NCI-H774 (cell line): ENCODE measurements at regions not wholly inside any gene's neighbourhood (a gene's known extent, or its start where the extent isn't known, plus 50 kb on each side); places are given as distances from the start of the nearest gene placed in this dataset.

Experiments
- DNase-seq: peaks from one replicate; lab custom pipeline; 2025; lab: John Stamatoyannopoulos, UW

DNA sequence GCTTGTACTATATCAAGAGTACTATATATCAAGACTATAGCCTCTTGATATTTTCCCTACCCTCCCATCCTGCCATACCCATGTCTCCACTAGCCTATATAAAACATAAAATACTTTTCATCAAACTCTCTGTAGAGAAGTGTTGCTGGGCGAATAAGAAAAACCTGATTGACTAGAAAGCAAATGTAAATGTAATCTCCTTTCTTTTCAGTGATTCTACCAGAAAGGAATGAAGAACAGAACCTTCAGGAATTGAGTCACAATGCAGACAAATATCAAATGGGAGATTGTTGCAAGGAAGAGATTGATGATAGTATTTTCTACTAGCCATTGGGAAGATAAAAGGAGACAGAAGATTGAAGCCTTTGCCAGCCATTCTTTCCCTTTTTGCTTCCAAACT lies 89.2 kb downstream of the KCNRG start:
- DNase-seq = no peak

DNA sequence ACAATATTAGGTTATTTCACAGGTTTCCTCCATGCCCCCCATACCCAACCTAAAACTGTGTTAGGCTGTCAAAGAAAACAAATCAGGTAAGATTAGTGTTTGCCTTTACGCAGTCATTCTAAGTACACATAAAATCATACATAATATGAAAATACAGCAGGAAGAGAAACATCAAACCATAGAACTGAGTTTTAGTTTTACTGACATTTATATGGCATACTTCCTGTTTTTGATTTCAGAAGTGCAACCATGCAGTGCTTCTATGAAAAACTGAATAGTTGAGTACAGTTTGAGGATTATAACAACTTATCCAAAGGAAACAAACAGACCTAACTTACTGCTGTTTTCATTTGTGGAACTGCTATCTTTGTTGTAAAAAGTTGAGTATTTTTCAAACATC lies 91.3 kb downstream of the KCNRG start:
- no peak for DNase-seq

DNA sequence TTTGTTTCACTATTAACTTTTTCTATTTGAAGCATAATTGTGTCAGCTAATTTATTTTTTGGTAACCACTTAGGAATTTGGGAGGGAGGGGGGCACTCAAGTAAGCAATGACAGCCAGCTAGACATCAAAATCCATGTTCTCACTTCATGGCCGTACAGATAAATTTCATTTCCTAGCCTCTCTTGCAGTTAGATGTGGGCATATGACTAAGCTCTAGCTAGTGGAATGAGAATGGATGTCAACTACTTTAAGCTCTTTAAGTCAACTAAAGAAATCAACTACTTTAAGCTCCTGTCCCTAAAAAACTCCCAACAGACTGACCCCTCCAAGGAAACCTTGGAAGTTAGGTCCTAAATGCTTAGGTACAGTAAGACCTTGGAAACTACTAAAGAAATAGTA lies 92.0 kb downstream of the KCNRG start:
- DNase-seq = no peak

DNA sequence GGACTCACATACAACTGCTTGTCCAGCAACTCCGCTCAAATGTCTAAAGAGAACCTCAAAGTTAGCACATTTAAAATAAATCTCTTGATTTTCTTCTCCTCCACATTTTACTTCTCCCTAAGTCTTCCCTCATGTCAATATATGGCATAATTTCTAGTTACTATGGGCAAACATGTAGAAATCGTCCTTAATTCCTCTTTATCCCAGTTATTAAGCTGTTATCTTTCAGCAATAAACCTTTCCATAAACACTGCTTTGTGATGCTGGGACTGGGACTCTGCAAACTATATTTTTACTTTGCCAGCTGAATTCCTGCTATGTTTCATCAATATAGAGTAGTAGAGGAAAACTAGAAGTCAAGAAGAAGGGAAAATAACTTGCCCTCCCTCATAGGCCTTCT lies 99.7 kb downstream of the KCNRG start:
- DNase-seq = no peak

DNA sequence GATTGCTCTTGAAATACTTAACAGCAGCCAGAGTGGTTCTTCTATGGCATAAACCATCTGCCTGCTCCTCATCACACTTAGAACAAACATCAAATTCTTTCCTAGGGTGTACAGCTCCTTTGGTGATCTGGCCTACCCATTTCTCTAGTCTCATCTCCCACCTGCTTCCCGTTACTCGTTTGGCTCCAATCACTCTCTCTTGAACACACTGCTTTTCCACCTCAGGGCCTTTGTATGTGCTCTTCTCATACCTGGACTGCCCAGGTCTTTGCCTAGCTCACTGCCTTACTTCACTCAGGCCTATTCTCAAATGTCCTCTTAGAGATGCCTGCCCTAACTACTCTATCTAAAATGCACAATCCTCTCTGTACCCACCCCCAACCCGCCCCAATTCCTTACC lies 100.5 kb downstream of the KCNRG start:
- DNase-seq = no peak

DNA sequence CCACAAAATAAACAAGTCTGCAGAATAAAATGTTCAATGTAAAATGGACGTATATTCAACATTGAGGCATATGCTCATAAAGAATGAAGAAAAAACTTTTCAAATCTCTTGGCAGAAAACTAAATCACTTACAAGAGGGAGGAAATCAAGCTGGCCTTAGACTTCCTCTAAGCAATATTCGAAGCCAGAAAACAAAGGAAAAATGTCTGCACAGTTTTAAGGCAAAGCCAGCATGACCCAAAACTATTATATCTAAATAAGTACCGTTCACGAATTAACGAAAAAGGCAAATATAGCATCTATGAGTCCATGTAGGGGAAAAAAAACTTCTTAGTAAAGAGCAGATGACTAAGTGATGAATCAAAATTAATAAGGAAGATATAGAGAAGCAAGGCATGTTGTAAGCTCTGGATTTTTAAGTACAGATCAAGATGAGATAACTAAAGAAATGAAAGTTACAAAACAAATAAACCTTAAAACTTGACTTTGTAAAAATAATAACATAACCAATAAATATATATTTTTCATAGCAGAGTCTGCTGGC lies 101.3 kb downstream of the KCNRG start:
- no peak for DNase-seq

DNA sequence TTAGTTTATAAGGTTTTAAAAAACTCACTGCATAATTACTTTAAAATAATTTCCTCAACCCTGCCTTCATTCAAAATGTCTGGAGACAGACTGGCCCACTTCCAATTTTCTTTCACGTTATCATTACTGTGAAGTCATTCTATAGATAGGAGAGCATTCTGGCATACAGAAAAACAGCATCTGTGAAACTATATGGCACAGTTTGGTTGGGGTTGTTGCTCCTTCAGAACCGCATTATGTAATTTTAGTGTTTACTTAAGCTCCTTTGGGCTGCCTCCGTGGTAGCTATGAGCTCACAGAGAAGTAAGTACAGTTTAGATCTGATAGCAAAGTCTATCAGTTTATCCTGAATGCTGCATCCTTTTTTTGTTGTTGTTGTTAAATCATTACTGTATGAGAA lies 104.3 kb downstream of the KCNRG start:
- no peak for DNase-seq

DNA sequence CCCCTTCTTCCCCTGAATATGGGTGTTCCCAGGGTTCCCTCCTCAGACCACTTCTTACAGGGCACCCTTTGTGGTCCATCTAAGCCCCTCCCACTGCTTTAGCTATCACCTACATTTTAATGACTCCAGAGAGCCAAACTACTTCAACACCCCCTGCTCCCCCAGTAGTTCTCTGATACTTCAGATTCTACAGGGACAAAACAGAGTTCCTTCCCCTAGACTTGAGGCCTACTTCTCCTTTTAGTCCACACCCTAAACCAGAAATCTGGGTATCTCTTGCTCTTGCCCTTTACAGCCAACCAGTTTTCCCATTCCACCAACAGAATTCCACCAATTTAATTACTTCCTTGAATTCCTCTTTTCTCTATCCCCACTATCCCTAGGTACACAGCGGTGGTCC lies 107.2 kb downstream of the KCNRG start:
- DNase-seq = no peak

DNA sequence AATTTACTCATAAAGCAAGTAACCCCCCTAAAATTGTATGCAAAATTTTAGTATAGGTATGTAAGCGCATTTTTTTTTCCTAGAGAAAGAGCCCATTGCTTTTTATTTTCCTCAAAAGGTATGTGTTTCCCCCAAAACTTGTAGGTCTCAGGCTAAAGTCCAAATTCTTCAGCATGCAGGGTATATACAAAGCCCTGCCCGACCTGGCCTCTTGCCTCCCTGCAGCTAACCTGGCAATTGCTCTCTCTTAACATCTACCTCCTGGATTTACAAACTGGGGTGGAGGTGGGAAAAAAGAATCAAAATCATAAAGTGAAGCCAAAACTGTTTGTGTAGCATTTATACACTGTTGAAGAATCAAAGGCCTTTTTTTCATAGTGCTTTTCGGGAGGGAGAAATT lies 107.8 kb downstream of the KCNRG start:
- DNase-seq = no peak

DNA sequence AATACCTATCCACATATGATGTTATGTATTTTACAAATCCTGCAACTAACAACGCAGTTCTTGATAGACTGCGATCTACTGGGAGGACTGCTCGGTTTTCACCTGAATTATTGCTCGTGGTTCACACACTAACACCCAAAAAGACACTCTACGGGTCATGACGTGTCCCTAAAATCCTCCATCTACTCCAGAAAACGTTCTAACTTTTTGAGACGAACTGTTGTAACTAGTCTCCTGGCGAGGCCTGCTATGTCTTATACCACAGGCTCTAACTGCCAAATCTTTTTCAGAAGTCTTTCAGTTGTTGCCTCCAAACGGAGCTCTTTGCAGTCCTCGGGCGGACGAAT lies 108.2 kb downstream of the KCNRG start:
- DNase-seq = no peak

DNA sequence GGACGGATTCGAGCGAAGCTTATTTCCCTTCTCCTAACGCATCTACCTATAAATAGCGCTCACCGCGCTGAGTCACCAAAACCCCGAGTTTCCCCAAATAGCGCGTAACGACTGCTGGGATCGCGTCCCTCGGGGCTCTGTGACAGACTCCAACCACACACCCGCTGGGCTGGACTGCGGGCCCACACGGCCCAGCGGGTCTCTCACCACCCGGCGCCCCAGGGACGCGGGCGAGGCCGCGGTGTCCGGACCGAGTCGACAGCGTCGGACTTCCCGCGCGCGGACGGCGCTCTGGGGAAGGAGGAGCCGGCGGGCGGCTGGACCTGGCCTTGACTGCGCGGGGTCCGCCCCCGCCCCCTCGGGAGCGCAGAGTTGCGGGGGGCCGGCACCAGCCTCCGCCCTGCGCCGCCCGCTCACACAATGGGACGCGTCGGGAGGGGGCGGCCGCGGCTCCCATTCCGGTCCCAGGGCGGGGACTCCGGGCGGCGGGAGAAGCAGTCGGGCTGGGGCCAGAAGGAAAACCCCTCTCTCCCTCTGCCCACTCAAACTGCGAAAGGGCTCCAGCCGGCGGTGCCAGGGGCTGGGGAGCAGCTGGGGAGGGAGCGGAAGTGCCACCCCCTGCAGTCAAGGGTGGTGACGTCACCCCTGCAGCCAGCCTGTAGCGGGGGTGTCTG lies 108.8 kb downstream of the KCNRG start:
- DNase-seq = peak; percentile 84

DNA sequence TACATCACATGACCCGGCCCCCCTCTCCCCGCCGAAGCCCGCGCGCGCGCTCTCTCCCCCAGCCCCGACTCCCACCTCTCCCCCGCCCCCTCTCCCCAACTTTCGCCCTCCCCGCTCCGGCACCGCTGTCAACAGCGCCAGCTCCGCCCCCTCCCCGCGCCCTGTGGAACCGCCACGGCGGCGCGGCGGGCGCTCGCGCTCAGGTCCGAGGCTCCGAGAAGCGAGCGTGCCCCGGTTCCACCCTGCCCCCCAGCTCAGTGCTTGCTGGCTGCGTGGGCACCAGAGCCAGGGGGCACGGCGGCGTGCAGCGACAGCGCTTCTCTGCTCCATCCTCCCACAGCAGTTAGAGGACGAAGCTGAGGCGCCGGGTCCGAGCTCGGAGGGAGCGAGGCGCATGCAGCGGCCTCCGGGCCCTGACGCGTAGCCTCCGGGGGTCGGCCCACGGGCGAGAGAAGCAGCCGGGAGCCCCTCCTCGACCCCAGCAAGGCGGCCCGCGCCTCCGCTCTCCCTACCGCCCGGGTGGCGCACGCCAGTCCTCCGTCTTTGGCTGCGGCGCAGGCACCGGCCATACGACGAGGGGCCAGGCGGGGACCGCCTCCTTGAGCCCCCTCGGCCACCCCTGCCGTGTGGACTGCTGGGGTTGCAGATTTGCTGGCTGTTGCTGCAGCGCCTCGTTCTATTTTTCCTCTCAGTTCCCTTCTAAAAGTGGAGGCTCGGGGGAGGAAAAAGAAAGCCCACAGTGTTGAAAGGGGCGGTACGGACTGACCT lies 109.5 kb downstream of the KCNRG start:
- no peak for DNase-seq

DNA sequence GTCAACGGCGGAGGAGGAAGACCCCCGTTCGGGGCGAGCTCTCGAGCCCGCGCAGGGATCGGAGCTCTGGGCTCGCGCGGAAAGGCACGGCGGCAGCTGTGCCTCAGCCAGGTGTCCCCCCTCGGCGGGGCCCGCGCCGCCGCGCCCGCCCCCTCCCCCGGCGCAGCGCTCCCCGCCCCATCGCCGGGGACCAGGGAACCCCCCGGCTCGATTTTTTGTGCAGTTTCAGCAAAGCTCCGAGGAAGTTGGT lies 110.0 kb downstream of the KCNRG start:
- DNase-seq = no peak

DNA sequence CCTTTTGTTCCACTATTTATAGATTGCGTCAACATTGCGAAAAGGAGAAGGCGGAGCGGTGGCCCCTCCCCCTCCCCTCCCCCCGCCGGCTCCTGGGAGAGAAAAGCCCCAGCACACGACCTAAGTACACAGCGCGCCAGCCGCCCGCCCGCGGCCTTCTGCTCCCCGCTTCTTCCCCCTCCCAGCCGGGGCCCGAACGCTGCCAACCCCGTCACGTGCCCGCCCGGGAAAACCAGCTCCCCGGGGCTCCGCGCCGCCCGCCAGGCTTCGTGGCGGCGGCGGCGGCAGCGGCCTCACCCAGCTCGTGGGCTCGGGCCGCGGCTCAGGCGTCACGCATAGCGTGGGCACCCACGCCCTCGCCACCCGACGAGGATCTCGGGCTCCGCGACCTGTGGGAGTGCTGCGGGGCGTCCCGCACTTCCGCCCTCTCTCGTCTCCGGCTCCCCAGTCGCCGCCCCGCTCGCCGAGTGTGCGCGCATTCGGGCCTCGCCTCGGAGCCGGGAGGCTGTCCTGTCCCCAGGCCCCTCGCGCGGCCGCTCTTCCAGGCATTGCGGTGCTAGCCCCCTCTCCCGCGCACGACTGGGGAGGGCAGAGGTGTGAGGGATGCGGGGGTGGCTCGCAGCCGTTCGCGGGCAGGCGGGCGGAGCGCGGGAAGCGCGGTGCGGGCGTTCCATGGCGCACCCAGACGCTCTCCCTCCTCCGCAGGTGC lies 110.5 kb downstream of the KCNRG start:
- peak; percentile 82 for DNase-seq

DNA sequence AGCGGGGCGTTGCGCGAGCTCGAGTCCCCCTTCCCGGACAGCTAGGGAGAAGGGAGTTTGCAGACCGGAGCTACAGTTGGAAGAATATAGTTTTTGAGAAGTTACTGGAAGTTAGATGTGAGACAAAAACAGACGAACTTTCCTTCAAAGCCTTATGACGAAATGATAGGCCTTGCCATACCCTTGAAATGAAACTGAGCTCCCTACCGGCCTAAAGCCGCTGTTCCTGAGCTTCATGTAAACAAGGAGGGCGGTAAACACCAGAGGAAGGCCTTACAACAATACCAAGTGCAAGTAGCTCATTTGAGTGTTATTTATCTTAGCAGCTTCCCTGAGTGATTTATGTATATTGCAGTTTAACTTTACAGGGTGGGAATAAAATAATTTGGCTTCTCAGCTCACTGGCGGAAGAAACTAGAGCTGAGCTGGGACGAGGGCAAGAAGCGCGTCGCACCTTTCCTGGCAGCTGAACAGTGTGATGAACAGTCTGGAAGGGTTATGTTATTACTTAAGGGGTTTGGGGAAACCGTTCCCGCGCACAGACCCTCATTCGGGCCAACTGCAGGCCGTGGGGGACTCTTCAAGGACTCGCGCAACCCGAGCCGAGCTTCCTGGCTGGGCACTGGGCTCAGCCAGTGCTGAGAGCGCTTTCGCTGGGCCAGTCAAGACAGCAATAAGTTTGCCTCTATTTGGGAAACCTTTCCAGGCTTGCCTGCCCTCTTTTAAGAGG lies 111.2 kb downstream of the KCNRG start:
- no peak for DNase-seq

DNA sequence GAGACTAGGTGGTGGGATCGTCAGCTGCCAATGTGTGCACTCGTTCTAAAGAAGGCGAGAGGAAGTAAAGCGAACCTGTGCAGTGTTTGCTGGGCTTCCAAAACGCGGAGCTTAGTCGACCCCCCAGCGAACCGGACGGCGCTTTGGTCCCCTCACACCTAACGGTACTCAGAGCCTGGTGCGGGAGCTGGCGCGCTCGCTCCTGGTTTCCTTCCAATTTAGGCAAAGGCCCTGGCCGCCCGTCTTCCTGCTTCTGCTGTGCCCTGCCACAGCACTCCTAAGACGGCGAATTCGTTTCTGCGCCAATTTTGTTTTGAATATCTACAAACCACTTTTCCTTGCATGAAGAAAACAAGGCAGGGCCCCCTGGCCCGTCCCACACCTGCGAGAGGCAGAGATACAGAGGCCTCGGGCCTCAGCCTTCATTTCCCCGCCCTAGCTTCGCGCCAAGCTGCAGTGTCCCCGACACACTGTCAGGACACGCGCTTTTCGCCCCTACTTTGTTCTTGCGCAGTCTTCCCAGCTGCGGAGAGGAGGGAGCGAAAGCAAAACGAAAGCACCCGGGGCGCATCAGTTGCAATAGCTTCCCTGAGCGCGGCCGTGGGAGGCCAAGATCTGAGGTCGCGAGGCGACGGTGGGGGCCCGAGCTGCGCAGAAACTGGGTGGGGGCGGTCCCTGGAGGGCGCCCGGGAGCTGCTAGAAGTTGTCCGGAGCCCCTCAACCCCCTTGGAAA lies 111.9 kb downstream of the KCNRG start:
- no peak for DNase-seq

DNA sequence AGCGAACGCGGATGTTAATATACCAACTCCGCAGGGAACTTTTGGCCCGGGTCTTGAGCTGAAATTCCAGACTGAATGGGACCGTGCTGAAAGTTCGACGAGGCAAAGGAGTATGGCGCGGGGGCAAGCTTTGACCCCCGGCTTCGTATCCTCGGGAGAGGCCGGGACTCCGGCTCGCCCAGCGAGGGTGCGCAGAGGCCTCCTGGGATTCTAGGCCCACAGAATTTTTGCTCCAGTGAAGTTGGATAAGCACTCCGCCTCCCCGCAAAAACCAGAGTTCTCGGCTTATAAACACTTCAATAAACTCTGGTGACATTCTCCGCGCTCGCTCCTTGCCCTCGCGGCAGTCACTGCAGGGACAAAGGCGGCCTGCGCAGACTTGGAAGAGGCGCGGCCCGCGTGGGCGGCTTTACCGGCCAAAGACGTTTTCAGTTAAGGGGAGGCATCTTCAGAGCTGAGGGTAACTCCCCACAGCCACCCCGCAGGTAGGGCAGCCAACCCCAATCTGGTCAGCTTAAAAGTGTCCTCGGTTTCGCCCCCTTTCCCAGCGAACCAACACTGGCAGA lies 112.6 kb downstream of the KCNRG start:
- no peak for DNase-seq

DNA sequence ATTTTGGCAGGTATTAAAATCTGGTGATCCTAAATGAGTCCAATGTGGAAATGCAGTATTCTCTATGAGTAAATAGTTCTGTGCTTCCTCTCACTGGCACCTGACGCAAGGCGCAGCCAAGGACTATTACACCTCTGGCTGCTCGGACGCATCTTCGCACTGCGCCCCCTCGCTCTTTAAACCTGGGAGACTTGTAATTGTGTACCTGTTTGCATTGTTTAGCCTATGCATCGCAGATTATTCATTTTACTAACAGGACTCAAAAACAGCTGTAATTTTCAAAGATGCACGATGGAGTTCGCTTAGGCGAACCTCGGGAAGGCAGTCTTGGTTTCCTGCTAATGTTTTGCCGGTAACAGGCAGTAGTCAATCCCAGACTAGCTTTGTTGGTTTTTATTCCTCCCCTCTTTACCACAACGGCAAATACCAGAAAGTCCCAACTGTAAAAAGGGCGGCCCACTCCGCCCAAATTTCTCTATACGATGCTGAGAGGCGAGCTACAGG lies 113.2 kb downstream of the KCNRG start:
- no peak for DNase-seq

DNA sequence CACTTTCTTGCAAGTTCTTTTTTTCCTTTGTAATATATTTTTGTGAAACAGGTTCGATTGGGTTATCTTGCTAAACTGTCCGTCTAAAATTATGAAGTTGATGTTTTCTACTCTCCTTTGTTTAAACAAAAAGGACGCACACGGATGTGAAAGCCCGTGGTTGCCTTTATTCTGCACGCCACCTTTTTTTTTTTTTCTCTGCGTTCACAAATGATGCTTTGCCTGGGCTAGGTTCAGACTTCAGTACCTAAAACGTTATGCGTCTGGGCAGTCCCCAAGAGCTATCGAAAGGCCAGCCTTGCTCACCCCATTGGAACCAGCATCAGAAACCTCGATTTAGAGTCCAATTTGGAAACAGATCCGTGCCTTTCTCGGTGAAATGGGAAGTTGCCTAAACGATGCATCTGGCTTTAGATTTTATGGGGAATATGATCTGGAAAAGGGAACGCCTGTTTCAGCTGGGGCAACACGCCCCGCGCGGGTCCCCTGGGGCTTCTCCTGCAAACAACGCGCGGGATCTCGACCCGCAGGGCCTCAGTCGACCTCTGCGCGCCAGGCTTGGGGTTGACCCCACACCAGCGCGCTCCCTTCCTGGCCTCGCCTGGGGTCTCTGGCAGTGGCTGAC lies 113.9 kb downstream of the KCNRG start:
- DNase-seq = no peak

DNA sequence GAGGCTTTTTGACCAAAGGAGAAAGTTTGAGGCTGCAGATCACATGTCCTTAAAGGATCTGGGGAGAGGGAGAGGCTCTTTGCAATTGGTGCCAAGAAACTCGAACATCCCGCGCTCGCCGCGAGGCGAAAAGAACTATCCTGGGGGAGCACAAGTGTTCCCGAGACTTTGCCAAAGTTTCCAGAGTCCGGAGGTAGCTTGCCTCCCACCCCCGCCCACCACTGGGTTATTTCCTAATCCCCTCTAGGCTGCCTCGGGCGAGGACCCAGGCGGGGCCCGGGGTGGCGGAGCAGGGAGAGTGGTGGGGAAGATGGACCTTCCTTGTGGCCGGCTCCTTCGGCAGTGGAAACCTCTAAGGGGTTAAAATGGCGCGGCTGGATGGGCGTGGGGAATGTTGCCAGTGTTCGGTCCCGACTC lies 114.5 kb downstream of the KCNRG start:
- DNase-seq = no peak
